AG08395 (cell line): ENCODE measurements at regions not wholly inside any gene's neighbourhood (a gene's known extent, or its start where the extent isn't known, plus 50 kb on each side); places are given as distances from the start of the nearest gene placed in this dataset.
"Not testable (repeated sequence)": the region's sequence is repeated elsewhere in the genome, so short reads cannot be mapped to it uniquely, and the experiment has no call there.

Experiments
- DNase-seq: peaks from one replicate; pipeline ENCODE4 v3.0.0; 2012; ENCODE audit warnings: mixed read lengths, low spot score

- DNase-seq, result no peak
Observed at GRCh38 chr10:25076506-25077177, 60.2 kb downstream of the THNSL1 start.

- no peak for DNase-seq
Observed at GRCh38 chr10:25078658-25079431, 62.4 kb downstream of the THNSL1 start.

GRCh38 chr10:25080880-25081581 is 64.6 kb downstream of the THNSL1 start:
- peak; percentile 83 for DNase-seq

GRCh38 chr10:25082276-25083204 is 66.1 kb downstream of the THNSL1 start:
- no peak for DNase-seq

GRCh38 chr10:25083546-25084111 is 67.2 kb downstream of the THNSL1 start:
- DNase-seq, result no peak

GRCh38 chr10:25084447-25084846 is 68.0 kb downstream of the THNSL1 start:
- DNase-seq, result no peak

- no peak for DNase-seq
Observed at GRCh38 chr10:25094590-25094989, 78.2 kb downstream of the THNSL1 start.

- no peak for DNase-seq
Observed at GRCh38 chr10:25097669-25098411, 77.0 kb upstream of the GPR158 start.

- no peak for DNase-seq
Observed at GRCh38 chr10:25100141-25100540, 74.7 kb upstream of the GPR158 start.

GRCh38 chr10:25101461-25102146 is 73.2 kb upstream of the GPR158 start:
- DNase-seq, result no peak

GRCh38 chr10:25102147-25102822 is 72.5 kb upstream of the GPR158 start:
- DNase-seq, result no peak

GRCh38 chr10:25103703-25104102 is 71.1 kb upstream of the GPR158 start:
- no peak for DNase-seq

GRCh38 chr10:25104441-25104840 is 70.4 kb upstream of the GPR158 start:
- no peak for DNase-seq

GRCh38 chr10:25105262-25105661 is 69.5 kb upstream of the GPR158 start:
- DNase-seq, result no peak

- no peak for DNase-seq
Observed at GRCh38 chr10:25105743-25106260, 69.0 kb upstream of the GPR158 start.

- no peak for DNase-seq
Observed at GRCh38 chr10:25107756-25108155, 67.0 kb upstream of the GPR158 start.

- not testable (repeated sequence) for DNase-seq
Observed at GRCh38 chr10:25109896-25110295, 64.9 kb upstream of the GPR158 start.

- DNase-seq, result no peak
Observed at GRCh38 chr10:25112016-25112415, 62.8 kb upstream of the GPR158 start.
